HepG2 (cell line): ENCODE measurements at regions not wholly inside any gene's neighbourhood (a gene's known extent, or its start where the extent isn't known, plus 50 kb on each side); places are given as distances from the start of the nearest gene placed in this dataset.

Source experiments
- CBX2 ChIP-seq, 2 experiments: fragments of 200-600 bp in 1 of 2; sonication (generic); formaldehyde crosslinking in 1 of 2; IDR thresholded peaks; 2 replicates each; pipeline versions ENCODE4 v1.7.0 to v1.8.1; 2018 to 2022; ENCODE audit warnings: low read depth in 2 of 2, low read length in 1 of 2, mild to moderate bottlenecking in 1 of 2, missing genetic modification reagents in 1 of 2
- CCDC6 ChIP-seq: sonication (generic); formaldehyde crosslinking; IDR thresholded peaks from 2 replicates; pipeline ENCODE4 v1.8.1; 2022; ENCODE audit warnings: mild to moderate bottlenecking, missing genetic modification reagents, moderate library complexity
- CTCF ChIP-seq: sonication (generic); formaldehyde crosslinking; IDR thresholded peaks from 2 replicates; pipeline ENCODE4 v1.5.0; 2020; ENCODE audit warnings: mild to moderate bottlenecking, missing genetic modification reagents, moderate library complexity
- ZNF280D ChIP-seq: sonication (generic); formaldehyde crosslinking; IDR thresholded peaks from 2 replicates; pipeline ENCODE4 v1.5.1; 2020; ENCODE audit warnings: mild to moderate bottlenecking, missing genetic modification reagents

GRCh38 chr5:57891443-57891842 lies 408.8 kb upstream of the ACTBL2 start:
- TF ChIP-seq CTCF (CRISPR knock-in tag): no peak
- TF ChIP-seq ZNF280D (CRISPR knock-in tag): no peak
- no peak for TF ChIP-seq CBX2 (IDR thresholded peaks at IDR 0.05; ENCODE audit: low read depth, low read length)
- no peak for TF ChIP-seq CBX2 (CRISPR knock-in tag; IDR thresholded peaks at IDR 0.05; ENCODE audit: low read depth)
- TF ChIP-seq CCDC6 (CRISPR knock-in tag): no peak
